ENCODE measurements at regions not wholly inside any gene's neighbourhood (a gene's known extent, or its start where the extent isn't known, plus 50 kb on each side); places are given as distances from the start of the nearest gene placed in this dataset.
"Not testable (repeated sequence)": the region's sequence is repeated elsewhere in the genome, so short reads cannot be mapped to it uniquely, and the experiment has no call there.

DNA sequence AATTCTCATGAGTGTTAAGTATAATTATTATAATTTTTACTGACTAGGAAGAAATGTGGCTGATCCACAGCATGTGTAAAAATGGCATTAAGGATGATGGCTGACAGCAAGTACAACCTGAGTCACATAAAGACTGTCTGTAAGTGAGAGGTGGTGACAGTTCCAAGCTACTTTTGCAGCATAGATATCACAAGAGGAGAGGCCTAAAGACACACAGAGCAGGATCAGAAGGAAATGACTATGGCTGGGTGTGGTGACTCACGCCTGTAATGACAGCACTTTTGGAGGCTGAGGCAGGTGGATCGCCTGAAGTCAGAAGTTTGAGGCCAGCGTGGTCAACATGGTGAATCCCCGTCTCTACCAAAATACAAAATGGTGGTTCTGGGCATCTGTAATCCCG, 234.7 kb upstream of the HSFY1 start:
- TF ChIP-seq, protein P1, sequence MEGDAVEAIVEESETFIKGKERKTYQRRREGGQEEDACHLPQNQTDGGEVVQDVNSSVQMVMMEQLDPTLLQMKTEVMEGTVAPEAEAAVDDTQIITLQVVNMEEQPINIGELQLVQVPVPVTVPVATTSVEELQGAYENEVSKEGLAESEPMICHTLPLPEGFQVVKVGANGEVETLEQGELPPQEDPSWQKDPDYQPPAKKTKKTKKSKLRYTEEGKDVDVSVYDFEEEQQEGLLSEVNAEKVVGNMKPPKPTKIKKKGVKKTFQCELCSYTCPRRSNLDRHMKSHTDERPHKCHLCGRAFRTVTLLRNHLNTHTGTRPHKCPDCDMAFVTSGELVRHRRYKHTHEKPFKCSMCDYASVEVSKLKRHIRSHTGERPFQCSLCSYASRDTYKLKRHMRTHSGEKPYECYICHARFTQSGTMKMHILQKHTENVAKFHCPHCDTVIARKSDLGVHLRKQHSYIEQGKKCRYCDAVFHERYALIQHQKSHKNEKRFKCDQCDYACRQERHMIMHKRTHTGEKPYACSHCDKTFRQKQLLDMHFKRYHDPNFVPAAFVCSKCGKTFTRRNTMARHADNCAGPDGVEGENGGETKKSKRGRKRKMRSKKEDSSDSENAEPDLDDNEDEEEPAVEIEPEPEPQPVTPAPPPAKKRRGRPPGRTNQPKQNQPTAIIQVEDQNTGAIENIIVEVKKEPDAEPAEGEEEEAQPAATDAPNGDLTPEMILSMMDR (IDR thresholded peaks at IDR 0.05): not testable (repeated sequence)
- not testable (repeated sequence) for TF ChIP-seq POLR2A (IDR thresholded peaks at IDR 0.05)
